ENCODE measurements at regions not wholly inside any gene's neighbourhood (a gene's known extent, or its start where the extent isn't known, plus 50 kb on each side); places are given as distances from the start of the nearest gene placed in this dataset.

DNA sequence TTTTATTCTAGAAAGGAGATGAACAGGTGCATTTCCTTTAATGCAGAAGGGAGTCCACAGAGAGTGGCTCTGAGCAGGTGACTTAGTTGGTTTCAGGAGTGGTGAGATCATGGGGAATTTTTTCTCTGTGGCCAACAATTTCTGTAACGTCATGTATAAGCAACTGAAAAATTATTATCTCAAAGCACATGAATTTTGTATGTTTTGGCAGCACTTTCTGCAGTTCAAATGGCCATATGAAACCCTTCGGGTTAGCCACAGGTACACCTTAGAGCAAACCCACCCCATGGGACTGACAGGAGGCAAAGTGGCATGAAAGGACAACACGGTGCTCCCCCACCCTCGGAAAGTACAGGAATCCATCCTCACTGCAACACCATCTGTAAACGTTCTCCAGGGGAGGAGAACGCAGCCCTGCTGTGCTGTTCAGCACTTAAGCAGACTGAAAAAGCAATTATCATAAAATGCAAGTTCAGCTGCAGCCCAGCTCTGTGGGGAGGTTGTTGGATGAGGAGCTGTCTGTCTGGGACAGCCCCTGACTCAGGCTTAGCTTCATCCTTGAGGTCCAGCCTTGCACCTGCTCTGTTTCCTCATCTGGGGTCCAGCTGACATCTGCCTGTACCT is 55.8 kb upstream of the CLDN14 start:
- Histone ChIP-seq H3K9ac (ENCODE audit: extremely low read depth, insufficient read length, low read length) (no peak overlapping the region), H2BK5ac (ENCODE audit: insufficient read length, low read length) (no peak overlapping the region)

More for the DNA sequence above, 55.8 kb upstream of the CLDN14 start:
- Histone ChIP-seq H3K79me2 (ENCODE audit: insufficient read depth, low read length) (no peaks in the 10 kb centered on the region), H3K14ac (ENCODE audit: insufficient read depth, low read length) (no peak overlapping the region), H2BK12ac (ENCODE audit: insufficient read length, low read depth, low read length) (no peak overlapping the region), H2BK15ac (ENCODE audit: low read depth, low read length) (no peak overlapping the region), H3K4me2 (ENCODE audit: insufficient read depth, insufficient read length, low read length) (no peak overlapping the region), H2BK120ac (ENCODE audit: low read depth, low read length, poor library complexity, severe bottlenecking) (no peak overlapping the region), H3K4me1 (ENCODE audit: insufficient read depth, low read length) (peaks cover 2% of the 10 kb centered on the region; the same call in 1 of the 2 replicates), H3K79me1 (ENCODE audit: insufficient read depth, low read depth, low read length, poor library complexity, severe bottlenecking) (no peaks in the 10 kb centered on the region), H3K23ac (ENCODE audit: insufficient read length, low read depth, low read length) (no peak overlapping the region), H3K27ac (ENCODE audit: insufficient read length, low read depth, low read length) (no peak overlapping the region), H3K27me3 (ENCODE audit: insufficient read depth, low read length) (no peaks in the 10 kb centered on the region), H4K8ac (replicated peaks; ENCODE audit: insufficient read length, low read depth, low read length) (no peak overlapping the region), H3K9me3 (ENCODE audit: control insufficient read depth, low read depth, low read length) (no peaks in the 10 kb centered on the region), H2AK5ac (ENCODE audit: insufficient read length, low read length) (no peak overlapping the region), H2BK20ac (ENCODE audit: low read depth, low read length, poor library complexity, severe bottlenecking) (no peak overlapping the region), H2AFZ (ENCODE audit: low read length) (no peak overlapping the region), H3T11ph (ENCODE audit: low read length) (no peak overlapping the region), H4K91ac (ENCODE audit: insufficient read length, low read depth, low read length) (no peak overlapping the region), H3K23me2 (ENCODE audit: insufficient read length, low read depth, low read length, poor library complexity, severe bottlenecking) (no peaks in the 10 kb centered on the region), H4K5ac (ENCODE audit: insufficient read length, low read depth, low read length) (no peak overlapping the region), H3K56ac (ENCODE audit: insufficient read length, low read depth, low read length) (no peak overlapping the region), H4K20me1 (ENCODE audit: control insufficient read depth, insufficient read depth, insufficient read length) (no peaks in the 10 kb centered on the region), H3K18ac (ENCODE audit: insufficient read length, low read depth, low read length) (no peak overlapping the region), H3K4ac (ENCODE audit: low read depth, low read length) (no peak overlapping the region)
- no CpG with 5 or more reads among the region's 6 CpGs for WGBS (ENCODE audit: extremely low coverage, insufficient read length, low lambda C conversion rate)
- Mint-ChIP-seq H3K36me3 (ENCODE audit: insufficient read depth in 1 of 3, low read depth in 3 of 3) (no peaks in the 10 kb centered on the region), H3K27me3 (ENCODE audit: low read depth) (no peaks in the 10 kb centered on the region; the same call in 1 of the 2 replicates), H3K4me3 (no peak overlapping the region), H3K27ac (no peak overlapping the region), H3K4me1 (peaks cover 7 to 16% of the 10 kb centered on the region in 2 experiments), H3K9me3 (no peaks in the 10 kb centered on the region)
- TF ChIP-seq, protein P1, sequence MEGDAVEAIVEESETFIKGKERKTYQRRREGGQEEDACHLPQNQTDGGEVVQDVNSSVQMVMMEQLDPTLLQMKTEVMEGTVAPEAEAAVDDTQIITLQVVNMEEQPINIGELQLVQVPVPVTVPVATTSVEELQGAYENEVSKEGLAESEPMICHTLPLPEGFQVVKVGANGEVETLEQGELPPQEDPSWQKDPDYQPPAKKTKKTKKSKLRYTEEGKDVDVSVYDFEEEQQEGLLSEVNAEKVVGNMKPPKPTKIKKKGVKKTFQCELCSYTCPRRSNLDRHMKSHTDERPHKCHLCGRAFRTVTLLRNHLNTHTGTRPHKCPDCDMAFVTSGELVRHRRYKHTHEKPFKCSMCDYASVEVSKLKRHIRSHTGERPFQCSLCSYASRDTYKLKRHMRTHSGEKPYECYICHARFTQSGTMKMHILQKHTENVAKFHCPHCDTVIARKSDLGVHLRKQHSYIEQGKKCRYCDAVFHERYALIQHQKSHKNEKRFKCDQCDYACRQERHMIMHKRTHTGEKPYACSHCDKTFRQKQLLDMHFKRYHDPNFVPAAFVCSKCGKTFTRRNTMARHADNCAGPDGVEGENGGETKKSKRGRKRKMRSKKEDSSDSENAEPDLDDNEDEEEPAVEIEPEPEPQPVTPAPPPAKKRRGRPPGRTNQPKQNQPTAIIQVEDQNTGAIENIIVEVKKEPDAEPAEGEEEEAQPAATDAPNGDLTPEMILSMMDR (conservative IDR thresholded peaks at IDR 0.05): no peak
- DNase-seq: no peak
